RWPE2 (cell line): ENCODE measurements at regions not wholly inside any gene's neighbourhood (a gene's known extent, or its start where the extent isn't known, plus 50 kb on each side); places are given as distances from the start of the nearest gene placed in this dataset.

Source experiments
- ATAC-seq: fragments of 200-7000 bp; cut with Tn5 transposase; 3 replicates; pipeline ENCODE4 v1.9.1; 2021; ENCODE audit warnings: low read depth
- DNase-seq: peaks from one replicate; pipeline ENCODE4 v3.0.0-alpha.2; 2020; ENCODE audit warnings: low spot score
- H3K27ac ChIP-seq: fragments of 450-650 bp; 2 replicates; pipeline ENCODE4 v1.5.1; 2017; ENCODE audit warnings: mild to moderate bottlenecking; ENCODE audit not compliant: poor library complexity, severe bottlenecking
- H3K27me3 ChIP-seq: fragments of 250-450 bp; sonication (Bioruptor Pico); 2 replicates; pipeline ENCODE4 v1.5.1; 2021; ENCODE audit warnings: mild to moderate bottlenecking, moderate library complexity; ENCODE audit not compliant: insufficient read depth, poor library complexity, severe bottlenecking
- H3K36me3 ChIP-seq: fragments of 250-450 bp; sonication (Bioruptor Pico); 2 replicates; pipeline ENCODE4 v1.5.1; 2020; ENCODE audit warnings: low read depth, mild to moderate bottlenecking, moderate library complexity
- H3K4me1 ChIP-seq: fragments of 250-450 bp; sonication (Bioruptor Pico); 2 replicates; pipeline ENCODE4 v1.5.1; 2021; ENCODE audit warnings: mild to moderate bottlenecking, moderate library complexity; ENCODE audit not compliant: insufficient read depth, poor library complexity, severe bottlenecking
- H3K4me3 ChIP-seq: fragments of 250-450 bp; sonication (Bioruptor Pico); 2 replicates; pipeline ENCODE4 v1.5.1; 2021; ENCODE audit warnings: mild to moderate bottlenecking, moderate library complexity; ENCODE audit not compliant: severe bottlenecking
- H3K9me3 ChIP-seq: fragments of 250-450 bp; sonication (Bioruptor Pico); 2 replicates; pipeline ENCODE4 v1.5.1; 2021; ENCODE audit warnings: mild to moderate bottlenecking, moderate library complexity; ENCODE audit not compliant: severe bottlenecking
- TF ChIP-seq, protein P1 (sequence below): fragments of 450-650 bp; IDR thresholded peaks from one replicate; pipeline ENCODE4 v1.5.1; 2017; ENCODE audit warnings: mild to moderate bottlenecking, moderate library complexity; ENCODE audit not compliant: poor library complexity, severe bottlenecking

- H3K27ac ChIP-seq: no peak overlapping the region
- H3K9me3 ChIP-seq: no peaks in the 10 kb centered on the region
- H3K4me3 ChIP-seq: no peak overlapping the region
- no peaks in the 10 kb centered on the region for H3K4me1 ChIP-seq
- no peaks in the 10 kb centered on the region for H3K36me3 ChIP-seq
- H3K27me3 ChIP-seq: no peaks in the 10 kb centered on the region
- no peak for DNase-seq
- TF ChIP-seq, protein P1, sequence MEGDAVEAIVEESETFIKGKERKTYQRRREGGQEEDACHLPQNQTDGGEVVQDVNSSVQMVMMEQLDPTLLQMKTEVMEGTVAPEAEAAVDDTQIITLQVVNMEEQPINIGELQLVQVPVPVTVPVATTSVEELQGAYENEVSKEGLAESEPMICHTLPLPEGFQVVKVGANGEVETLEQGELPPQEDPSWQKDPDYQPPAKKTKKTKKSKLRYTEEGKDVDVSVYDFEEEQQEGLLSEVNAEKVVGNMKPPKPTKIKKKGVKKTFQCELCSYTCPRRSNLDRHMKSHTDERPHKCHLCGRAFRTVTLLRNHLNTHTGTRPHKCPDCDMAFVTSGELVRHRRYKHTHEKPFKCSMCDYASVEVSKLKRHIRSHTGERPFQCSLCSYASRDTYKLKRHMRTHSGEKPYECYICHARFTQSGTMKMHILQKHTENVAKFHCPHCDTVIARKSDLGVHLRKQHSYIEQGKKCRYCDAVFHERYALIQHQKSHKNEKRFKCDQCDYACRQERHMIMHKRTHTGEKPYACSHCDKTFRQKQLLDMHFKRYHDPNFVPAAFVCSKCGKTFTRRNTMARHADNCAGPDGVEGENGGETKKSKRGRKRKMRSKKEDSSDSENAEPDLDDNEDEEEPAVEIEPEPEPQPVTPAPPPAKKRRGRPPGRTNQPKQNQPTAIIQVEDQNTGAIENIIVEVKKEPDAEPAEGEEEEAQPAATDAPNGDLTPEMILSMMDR: no peak
- no peak for ATAC-seq
These were observed 201.1 kb upstream of the ATP2B1 start for GRCh38 chr12:89909753-89910152.

DNA sequence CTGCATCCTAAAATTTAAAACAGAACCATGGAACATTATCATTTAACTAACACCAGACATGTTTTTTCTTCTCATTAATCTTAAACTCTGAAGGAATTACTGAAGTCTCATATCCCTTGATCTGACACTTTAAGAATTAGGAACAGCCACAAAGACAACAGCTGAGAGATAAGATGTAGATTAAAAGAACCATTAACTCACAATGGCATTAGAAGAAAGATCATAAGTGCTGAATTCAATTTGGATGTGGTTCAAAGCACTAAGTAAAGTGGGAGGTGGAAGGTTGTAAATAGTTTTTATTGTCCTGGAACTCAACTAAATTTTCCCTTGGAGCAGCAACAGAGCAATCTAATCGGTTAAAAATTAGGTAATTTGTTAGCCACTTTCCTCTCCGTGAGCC, 199.0 kb upstream of the ATP2B1 start:
- ATAC-seq (no peak), DNase-seq (no peak)
- Histone ChIP-seq H3K36me3 (no peaks in the 10 kb centered on the region), H3K27ac (no peak overlapping the region), H3K9me3 (no peaks in the 10 kb centered on the region), H3K4me1 (no peaks in the 10 kb centered on the region), H3K4me3 (no peak overlapping the region), H3K27me3 (no peaks in the 10 kb centered on the region)
- TF ChIP-seq, protein P1: no peak

DNA sequence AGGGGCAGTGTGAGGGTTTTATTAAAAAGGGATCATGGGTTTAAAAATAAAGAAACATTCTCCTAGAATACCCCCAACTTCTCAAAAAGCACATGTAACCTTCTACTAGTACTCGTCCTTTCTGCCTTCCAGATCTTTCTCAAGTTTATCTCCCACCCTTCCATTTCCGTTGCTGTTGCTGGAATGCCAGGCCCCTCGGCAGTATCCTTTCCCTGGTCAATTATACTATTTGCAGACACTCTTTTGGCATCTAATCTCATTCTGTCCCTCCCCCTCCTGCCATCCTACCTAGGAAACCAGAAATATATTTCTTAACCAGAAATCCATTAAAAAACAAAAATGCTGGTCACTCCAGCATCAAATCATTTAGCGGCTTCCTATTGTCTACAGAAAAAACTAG, 198.2 kb upstream of the ATP2B1 start:
- no peak overlapping the region for H3K4me3 ChIP-seq
- DNase-seq (no peak), ATAC-seq (no peak)
- no peaks in the 10 kb centered on the region for H3K9me3 ChIP-seq
- H3K4me1 ChIP-seq: no peaks in the 10 kb centered on the region
- H3K36me3 ChIP-seq: no peaks in the 10 kb centered on the region
- TF ChIP-seq, protein P1: no peak
- H3K27me3 ChIP-seq: no peaks in the 10 kb centered on the region
- H3K27ac ChIP-seq: no peak overlapping the region

GRCh38 chr12:89906178-89906577, 197.5 kb upstream of the ATP2B1 start:
- no peak for DNase-seq
- H3K36me3 ChIP-seq: no peaks in the 10 kb centered on the region
- no peak overlapping the region for H3K4me3 ChIP-seq
- H3K27me3 ChIP-seq: no peaks in the 10 kb centered on the region
- no peaks in the 10 kb centered on the region for H3K9me3 ChIP-seq
- no peaks in the 10 kb centered on the region for H3K4me1 ChIP-seq
- ATAC-seq: no peak
- TF ChIP-seq, protein P1: no peak
- no peak overlapping the region for H3K27ac ChIP-seq

- no peaks in the 10 kb centered on the region for H3K4me1 ChIP-seq
- no peak for ATAC-seq
- H3K27me3 ChIP-seq: no peaks in the 10 kb centered on the region
- H3K4me3 ChIP-seq: no peak overlapping the region
- no peak for DNase-seq
- no peaks in the 10 kb centered on the region for H3K36me3 ChIP-seq
- H3K27ac ChIP-seq: no peak overlapping the region
- TF ChIP-seq, protein P1: no peak
- H3K9me3 ChIP-seq: no peaks in the 10 kb centered on the region
These were observed 193.4 kb upstream of the ATP2B1 start for GRCh38 chr12:89901906-89902642.
